Hindlimb muscle (tissue), 1 donor: ENCODE measurements at regions not wholly inside any gene's neighbourhood (a gene's known extent, or its start where the extent isn't known, plus 50 kb on each side); places are given as distances from the start of the nearest gene placed in this dataset.
A peak's percentile ranks its signal among the peaks of the same experiment; 100 is the strongest.

Experiments
- DNase-seq: peaks from one replicate; pipeline ENCODE4 v3.0.0-alpha.2; 2013

DNA sequence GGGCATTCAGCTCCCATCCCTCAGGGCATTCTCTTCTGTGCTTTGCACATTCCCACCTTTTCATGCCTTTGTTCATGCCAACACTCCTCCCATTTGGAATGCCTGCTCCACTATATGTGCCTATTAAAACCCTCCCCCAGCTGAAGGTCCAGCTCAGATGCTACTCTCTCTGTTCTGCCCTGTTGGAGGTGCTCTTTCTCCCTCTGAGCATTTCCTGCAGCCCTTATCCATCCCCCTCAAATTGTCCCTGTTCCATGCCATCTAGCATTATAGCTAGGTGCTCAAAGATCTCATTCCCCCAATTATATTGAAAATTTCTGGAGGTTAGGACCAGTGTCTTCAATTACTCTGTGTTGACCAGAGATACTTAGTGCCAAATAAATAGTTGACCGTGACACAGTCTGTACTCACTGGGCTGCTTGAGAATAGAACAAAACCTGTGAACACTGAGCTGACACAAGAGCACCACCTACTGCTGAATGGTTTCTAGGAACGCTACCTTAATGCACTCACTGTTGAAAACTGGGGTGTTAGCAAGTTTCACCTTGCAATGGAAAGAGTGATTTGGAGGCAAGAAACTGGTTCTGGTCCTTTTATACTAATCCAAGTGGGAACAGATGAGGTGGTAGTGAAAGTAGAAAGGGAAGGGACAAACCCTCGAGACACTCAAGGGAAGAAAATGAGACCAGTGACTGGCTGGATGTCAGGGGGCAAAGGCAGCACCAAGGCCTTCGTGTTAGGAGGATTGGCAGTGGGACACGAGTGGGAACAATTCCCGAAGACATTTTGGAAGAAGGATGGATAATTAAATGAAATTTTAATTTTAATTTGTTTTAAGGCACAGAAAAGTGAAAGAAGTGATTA lies 289.8 kb upstream of the ROPN1 start:
- DNase-seq, result no peak

DNA sequence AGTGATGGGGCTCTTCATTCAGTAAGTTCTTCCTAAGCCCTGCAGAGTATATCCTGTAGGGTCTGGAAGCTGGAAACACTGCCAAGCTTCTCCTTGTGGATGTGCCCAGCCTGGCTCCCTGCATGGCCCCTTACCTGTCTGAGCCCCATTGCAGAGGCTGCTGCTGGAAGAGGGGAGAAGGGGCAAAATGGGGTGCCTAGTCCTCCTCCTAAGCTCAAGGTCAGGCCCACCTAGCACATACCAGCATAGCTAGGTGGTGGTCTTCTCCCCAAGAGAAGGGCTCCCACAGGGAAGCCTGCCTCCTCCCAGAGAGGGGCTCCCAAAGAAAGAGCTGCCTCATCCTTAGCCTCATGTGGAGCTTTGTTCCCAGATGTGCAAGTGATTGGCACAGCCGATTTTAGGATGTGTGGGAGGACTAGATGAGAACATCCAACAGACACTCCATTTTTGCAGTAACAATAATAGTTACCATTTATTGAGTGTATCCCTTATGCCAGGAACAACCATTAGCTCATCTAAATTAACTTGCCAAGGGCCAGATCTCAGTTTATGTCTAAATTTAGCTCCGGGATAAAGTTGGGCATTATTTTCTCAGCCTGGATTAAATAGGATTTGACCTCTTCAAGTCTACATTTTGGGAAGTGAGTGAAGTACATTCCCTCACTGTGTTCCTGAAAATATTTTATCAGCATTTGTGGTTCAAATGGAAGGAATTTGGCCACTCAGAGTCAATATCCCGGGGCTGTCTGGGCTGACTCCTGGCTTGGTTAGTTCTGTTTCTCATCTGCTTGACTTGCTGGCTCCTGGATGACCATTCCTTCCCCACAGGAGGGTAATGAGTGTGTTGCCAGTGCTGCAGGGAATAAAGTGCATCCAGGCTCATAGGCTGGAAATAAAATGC lies 291.1 kb upstream of the ROPN1 start:
- no peak for DNase-seq

DNA sequence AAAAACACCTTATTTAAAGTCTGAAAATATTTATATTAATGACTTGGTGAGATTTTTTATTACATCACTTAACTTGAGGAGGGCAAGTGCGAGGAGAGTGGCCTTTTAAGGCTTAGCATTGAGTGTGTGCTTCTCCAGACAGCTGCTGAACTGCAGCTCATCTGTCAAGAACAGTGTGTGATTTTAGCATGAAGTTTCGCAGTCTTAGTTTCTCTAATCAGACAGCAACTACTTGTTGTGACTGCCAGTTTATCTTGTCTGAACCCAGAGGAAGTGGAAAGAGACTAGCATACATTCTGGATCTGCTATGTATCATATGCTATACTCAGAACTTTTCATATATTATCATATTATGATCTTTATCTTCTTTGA lies 291.7 kb upstream of the ROPN1 start:
- no peak for DNase-seq

DNA sequence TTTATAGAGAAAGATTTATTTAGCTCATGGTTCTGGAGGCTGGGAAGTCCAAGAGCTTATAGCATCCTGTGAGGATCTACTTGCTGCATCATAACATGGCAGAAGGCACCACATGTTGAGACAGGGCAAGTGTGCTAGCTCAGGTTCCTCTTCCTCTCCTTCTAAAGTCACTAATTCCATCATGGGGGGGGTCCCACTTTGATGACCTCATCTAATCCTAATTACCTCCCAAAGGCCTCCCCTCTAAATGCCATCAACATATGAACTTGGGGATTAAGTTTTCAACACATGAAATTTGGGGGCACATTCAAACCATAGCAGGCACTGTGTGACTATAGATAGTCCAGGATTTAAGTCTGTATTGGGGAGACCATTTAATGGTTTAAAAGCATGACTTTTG lies 297.1 kb upstream of the ROPN1 start:
- no peak for DNase-seq

DNA sequence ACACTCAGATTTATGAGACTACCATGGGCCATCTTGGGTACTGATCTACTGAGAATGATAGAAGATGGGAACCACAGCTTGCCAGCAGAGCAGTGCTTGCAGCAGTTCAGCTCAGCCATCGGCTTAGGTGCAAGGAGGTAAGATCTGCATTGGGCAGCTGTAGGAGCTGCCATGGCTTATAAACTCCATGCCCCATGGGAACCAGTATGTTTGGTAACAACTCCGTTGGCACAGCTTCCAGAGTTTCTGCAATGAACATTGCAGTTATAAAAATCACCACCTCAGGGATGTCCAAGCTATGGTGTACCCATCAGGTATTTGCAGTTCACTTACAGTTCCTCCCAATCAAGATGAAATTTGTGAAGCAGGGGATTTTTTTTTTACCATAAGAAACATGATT lies 299.1 kb upstream of the ROPN1 start:
- no peak for DNase-seq

DNA sequence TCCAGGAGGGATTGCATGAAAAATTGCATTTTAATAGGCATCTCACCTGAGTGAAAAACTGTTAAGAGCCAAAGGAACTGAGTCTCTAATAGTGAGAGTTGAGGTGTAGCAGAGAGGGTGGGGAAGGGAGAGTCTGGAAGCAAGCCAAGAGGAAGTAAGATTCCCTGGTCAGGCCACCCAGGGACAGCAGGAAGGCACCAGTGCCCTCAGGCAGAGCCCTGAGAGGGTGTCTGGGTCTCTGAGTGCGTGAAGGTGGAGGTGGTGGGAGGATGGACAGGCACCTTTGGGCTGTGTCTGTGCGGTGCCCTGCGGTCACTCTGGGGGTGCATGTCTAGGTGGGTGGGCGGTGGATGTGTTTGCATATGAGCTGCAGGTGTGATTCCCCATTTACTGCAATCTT lies 300.4 kb upstream of the ROPN1 start:
- DNase-seq, result no peak

DNA sequence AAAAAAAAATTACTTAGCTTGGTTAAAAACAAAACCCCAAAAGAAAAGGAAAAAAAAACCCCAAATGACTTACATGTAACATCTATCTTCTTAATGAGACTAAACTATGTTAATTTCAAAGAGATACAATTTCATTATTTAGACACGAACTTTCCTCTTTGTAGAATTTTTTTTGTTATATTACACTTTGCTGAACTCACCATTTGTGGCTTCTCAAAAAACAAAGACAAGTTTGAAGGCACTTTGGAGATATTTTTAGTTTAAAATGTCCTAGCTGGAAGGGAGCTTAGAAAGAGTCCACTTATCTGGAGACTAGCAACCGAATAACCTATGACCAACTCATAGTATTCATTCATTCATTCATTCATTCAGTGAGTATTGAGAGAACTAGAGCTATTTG lies 301.7 kb upstream of the ROPN1 start:
- no peak for DNase-seq

DNA sequence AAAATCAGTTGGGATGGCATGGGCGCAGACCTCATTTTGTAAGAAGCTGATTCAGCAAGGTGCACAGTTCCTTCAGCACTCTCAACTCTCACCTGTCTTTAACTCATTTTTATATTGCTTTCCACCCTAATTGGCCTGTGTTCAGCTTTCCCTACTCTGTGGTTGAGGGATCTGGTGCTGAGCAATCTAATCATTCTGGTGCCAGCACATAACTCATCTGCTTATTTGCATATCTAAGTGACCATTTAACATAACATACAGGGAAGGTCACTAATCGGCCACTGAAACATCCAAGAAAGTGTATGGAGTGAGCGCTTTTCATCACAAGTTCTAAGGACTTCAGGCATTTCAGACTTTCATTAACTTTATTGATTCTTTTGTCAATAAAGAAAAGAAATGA lies 303.4 kb upstream of the ROPN1 start:
- DNase-seq, result no peak

DNA sequence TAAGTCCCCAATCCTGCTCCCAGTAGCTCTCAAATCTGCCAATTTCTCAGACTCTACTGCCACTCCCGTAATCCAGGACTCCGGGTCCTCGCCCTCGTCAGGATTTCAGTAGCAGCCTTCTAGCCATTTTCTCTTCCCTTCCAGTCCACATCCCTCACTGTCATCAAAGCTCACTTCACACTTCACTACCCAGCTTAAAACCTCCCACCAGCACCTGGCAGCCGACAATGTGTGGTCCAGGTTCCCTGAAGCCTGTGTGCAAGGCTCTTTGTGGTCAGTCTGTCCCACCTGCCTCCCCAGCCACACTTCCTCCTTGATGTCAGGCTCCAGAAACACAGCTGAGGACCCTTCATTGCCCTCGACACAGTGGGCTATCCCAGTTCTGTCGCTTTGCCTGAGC lies 304.5 kb upstream of the ROPN1 start:
- DNase-seq, result no peak

DNA sequence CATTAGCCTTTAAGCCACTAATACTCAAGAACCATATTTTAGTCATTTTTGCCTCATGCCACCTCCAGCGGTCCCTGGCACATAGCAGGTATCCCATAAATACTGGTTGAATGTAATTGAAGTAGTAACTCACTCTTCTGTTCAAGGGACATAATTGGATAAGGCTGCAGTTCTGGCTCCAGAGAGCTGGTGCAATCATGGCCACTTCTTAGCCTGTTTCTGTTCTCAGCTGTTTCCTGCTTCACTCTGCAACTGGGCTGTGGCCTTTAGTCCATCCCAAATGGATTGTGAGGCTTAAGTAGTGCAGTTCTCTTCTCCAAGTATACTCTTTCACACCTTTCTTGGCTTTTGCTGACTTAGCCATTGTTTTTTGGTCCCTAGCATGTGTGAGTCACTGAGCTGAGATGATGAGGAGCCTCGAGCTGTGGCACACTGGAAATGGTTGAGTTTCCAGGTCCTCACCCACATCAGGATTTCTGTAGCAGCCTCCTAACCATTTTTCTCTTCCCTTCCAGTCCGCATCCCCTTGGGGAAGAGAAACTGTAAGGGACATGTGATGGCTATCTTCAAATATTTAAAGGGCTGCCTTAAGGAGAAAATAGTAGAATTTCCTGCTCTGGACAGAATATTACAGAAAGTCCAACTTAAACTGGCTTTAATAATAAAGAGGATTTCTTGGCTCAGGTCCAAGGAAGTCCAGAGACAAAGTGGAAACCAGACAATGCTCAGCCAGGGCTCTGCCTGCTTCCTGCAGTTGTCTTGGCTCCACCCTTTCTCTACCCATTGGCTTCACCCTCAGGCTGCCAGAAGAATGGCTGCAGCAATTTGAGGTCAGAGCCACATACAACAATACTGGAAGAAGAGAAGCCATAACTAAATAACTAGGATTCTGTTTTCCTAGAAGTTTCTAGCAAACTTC lies 305.4 kb upstream of the ROPN1 start:
- DNase-seq, result no peak

DNA sequence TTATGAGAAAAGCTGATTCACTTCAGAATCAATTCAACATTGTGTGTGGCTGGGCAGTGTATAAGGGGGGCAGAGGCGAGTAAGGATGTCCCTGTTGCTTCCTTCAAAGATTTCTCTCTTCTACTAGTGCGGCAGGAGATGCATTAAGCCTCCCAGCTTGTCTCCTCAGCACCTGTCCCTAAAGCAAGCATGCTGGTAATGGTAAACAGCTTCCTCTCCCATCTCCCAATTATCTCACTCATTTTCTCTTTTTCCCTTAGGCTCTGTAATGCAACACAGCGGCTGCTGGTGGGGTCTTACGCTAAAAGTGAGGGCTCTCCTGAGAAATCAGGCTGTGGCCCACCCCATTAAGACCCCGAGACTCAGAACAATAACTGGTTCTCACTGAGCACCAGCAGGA lies 306.4 kb upstream of the ROPN1 start:
- DNase-seq, result no peak

DNA sequence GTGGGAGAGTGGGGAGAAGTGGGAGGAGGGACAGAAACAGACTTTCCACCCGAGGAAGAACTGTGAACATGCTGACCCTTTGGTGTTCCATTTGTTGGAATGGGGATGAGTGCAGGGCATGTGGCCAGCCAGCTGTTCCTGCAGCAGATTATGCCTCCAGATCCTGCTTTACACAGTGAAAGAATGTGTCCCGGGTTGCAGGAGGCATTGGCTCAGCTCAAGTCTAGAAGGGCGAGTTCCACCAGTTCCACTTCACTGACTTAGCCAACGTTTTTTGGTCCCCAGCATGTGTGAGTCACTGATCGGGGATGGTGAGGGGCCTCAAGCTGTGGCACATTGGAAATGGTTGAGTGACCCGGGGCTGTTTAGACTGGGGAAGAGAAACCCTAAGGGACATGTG lies 307.0 kb upstream of the ROPN1 start:
- peak; percentile 46 for DNase-seq

DNA sequence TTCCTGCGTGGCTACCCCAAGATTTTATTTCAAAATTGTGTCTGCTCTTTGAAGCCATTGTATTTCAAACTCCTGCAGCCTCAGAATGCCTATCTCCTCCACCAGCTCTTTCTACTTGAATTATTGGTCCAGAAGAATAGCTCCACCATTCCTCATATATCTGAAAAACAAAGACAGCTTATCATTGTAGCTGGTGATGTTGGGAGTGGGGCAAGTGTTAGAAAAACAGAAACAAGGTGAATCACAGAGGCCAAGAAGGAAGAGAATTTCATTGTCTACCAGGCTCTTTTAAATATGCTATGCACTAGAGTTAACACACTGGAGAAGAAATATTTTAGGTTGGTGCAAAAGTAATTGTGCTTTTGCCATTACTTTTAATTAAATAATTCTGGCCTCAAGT lies 307.9 kb upstream of the ROPN1 start:
- no peak for DNase-seq

DNA sequence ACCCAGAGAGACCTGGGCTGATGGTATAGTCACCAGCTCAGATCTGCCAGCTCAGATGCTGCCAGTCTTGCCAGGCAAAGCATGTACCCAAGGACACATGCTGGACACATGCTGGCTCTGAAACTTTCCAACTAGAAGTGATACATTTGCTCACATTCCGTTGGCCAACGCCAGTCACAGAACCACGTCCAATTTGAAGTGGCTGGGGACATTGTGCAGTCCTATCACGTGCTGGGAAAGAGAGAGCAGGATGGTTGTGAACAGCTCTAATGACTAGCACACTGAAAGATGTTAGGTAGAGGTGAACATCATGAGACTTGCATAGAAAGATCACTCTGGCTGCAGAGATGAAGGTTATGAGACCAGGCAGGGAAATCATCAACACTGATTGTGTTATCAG lies 308.5 kb upstream of the ROPN1 start:
- no peak for DNase-seq

DNA sequence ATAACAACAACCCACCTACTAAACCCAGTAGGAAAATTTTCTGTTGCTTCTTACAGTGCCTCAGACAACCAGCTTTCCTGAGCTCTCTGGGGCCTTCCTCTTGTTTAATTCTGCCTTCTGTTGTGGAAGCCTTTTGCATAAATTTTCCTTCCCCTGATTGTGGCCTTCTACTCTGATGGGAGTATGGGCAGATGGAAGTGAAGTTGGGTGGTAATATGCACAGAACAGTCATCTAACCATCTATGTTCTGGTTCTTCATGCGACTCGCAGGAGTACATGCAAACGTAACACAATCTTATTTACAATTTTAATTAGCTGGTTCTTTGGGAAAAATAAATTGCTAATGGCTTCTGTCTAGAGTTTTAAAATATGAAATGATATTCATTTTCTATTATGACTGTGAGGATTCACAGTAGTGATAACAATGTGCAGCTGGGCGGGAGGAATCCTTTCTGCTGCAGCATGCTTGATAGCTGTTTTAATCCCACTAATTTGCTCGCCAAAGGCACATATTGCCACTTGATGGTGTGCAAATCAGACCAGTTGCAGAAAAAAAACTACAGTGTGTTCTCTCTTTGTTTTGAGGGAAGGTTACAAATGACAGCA lies 311.5 kb upstream of the ROPN1 start:
- DNase-seq, result no peak

DNA sequence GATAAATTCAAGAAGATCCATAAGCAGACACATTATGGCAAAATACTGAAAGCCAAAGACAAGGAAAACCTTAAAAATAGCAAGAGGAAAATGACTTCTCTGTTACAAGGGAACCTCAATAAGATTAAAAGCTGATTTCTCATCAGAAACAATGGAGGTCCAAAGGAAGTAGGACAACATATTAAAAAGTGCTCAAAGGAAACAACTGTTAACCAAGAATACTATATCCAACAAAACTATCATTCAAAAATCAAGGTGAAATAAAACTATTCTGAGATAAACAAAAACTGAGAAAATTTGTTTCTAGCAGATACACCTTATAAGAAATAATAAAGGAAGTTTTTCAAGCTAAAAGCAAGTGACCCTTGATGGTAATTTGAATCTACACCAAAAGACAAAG lies 314.7 kb upstream of the ROPN1 start:
- no peak for DNase-seq

DNA sequence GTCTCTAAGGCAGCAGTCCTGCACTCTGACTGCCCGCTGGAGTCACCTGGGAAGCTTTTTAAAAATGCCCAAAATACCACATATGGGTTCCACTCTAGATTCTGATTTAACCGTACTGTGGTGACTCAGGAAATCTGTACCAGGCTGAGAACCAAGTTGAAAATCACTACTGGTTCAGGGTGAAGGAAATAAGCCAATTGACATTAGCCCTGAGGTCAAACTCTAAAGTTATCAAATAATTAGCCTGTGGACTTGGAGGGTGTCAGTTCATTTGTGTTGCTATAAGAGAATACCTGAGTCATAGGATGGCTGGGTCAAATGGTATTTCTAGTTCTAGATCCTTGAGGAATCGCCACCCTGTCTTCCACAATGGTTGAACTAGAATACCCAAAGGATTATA lies 321.7 kb upstream of the ROPN1 start:
- DNase-seq, result no peak

DNA sequence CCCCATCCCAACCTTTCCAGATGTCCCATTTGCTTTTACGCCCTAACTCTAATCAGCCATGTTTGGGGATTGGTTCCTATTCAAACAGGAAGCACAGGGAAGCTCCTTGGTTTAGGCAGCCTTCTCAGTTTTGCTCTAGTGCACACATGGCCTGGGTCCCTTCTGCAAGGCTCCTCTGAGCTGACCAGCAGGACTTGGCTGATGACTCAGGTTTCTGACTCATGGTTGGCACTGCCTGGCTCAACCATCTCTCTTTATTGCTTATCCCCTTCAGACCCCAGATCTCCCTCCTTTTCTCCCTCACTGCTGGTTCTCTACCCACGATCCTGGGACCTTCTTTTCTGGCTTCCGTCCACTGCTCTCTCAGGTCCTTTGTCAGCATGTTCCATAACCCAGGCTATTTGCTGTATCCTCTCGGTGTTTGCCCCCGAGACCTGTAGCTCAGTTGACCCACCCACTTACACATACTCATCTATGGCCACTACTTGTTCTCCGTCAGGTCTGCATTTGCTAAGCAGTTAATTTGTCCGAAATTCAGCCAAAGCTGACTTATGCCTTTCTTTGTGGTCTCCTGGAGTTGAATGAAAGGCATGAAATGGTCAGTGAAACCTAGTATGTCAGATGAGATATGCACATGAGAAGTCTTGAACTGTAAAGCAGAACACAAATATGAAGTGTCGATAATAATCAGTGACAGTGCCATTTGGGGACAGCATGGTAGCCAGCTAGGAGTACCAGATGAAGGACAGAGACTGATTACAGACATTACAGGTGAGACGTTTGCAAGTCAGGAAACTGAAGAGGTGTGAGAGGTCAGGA lies 323.5 kb upstream of the ROPN1 start:
- DNase-seq, result no peak

DNA sequence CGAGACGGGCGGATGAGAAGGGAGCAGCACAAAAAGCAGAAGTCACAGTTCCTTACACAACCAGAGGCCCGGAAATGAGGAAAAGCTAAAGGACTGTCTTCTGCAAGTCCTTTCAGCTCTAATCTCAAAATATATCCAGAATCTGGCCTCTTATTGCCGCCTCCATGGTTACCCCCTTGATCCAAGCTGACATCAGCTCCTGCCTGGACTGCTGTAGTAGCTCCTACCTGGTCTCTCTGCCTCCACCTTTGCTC lies 324.0 kb upstream of the ROPN1 start:
- DNase-seq, result no peak

DNA sequence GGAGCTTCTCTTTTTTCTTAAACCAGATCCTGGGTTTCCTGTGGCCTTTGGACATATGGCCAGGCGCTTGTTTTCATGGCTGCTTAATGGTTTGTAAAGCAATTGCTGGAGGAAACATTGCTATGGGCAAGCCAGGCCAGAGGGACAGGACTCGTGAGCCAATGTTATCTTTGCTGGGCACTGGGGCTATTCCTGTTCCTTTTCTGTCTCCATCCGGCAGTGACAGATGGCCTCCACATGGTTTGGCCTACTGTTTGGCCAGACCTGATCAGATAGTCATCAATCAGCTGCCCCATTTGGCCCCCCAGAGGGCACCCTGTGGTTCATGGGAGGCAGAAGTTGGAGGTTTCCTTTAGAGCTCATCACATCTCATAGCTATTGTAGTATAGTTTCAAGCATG lies 326.1 kb upstream of the ROPN1 start:
- DNase-seq, result no peak

DNA sequence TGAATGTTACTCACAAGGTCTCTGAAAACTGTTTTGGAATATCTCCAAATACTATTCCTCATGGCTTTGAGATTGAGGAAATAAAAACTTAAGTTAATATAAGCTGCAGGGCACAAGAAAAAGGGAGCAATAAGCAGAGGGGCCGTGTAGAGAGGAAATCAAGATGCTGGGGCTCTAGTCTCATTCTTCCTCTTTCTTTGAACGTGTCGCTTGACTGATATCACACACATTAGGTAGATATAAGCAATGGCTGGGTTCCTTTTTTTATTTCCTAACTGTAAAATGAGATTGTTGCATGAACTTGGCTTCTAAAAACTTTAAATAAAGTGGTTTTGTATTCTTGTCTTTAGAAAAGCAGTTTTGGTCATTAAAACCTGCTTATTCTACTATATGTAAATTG lies 326.7 kb upstream of the ROPN1 start:
- DNase-seq, result no peak

DNA sequence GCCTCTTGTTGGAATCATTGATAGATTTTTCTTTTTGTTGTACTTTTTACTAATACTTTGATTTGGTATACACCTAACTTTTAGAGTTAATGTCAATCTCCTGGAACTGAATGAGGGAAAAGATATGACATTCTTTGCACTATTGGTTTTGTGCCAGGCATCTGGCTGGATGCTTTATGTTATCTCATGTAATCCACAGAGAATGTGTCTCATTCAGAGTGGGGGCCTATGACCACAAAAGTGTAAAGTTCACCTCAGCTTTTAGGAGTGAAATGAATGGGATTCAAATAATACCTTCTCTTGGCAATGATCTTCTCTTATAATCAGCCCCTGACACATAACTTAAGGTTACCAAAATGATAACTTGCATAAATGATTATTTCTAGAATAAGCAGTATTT lies 329.1 kb upstream of the ROPN1 start:
- no peak for DNase-seq
